ENCODE measurements at regions not wholly inside any gene's neighbourhood (a gene's known extent, or its start where the extent isn't known, plus 50 kb on each side); places are given as distances from the start of the nearest gene placed in this dataset.

- TF ChIP-seq CTCF (IDR thresholded peaks at IDR 0.05; ENCODE audit: low read depth, low read length) (no peak), POLR2A (IDR thresholded peaks at IDR 0.05; ENCODE audit: extremely low read depth, insufficient read length) (no peak), MYC (IDR thresholded peaks at IDR 0.05; ENCODE audit: low read depth, low read length) (no peak), MAX (IDR thresholded peaks at IDR 0.05; ENCODE audit: low read depth, low read length) (no peak)
Observed at GRCh38 chr1:99561952-99562351, 84.0 kb upstream of the PALMD start.
